Activated CD4-positive, alpha-beta T cell treated with anti-CD3 and anti-CD28 coated beads, Interleukin-2, amount 10 ng/mL, durations not matched to agents 7 days and 5 days (primary cell): ENCODE measurements at regions not wholly inside any gene's neighbourhood (a gene's known extent, or its start where the extent isn't known, plus 50 kb on each side); places are given as distances from the start of the nearest gene placed in this dataset.
"Not testable (repeated sequence)": the region's sequence is repeated elsewhere in the genome, so short reads cannot be mapped to it uniquely, and the experiment has no call there.

ENCODE experiments used
- CTCF ChIA-PET: fragments of 350-600 bp; sonication (Branson Sonifier 250); formaldehyde crosslinking; loops from one replicate; lab custom pipeline; 2021; ENCODE audit warnings: antibody characterized with exemption; lab: Charles Lee
- POLR2A ChIA-PET: fragments of 350-600 bp; sonication (Branson Sonifier 250); formaldehyde crosslinking; loops from one replicate; lab custom pipeline; 2021; ENCODE audit warnings: antibody characterized with exemption; lab: Charles Lee
- DNase-seq: peaks from one replicate; pipeline ENCODE4 v3.0.0-alpha.2; 2020
- H3K27ac Mint-ChIP-seq: one replicate; pipeline ENCODE4 v1.8.0; 2021; ENCODE audit warnings: mild to moderate bottlenecking, moderate library complexity, mixed read lengths
- H3K27me3 Mint-ChIP-seq: one replicate; pipeline ENCODE4 v1.8.0; 2021; ENCODE audit warnings: mixed read lengths
- H3K36me3 Mint-ChIP-seq: one replicate; pipeline ENCODE4 v1.8.0; 2021; ENCODE audit warnings: low read depth, mixed read lengths
- H3K4me1 Mint-ChIP-seq: one replicate; pipeline ENCODE4 v1.8.0; 2021; ENCODE audit warnings: mixed read lengths
- H3K4me3 Mint-ChIP-seq: one replicate; pipeline ENCODE4 v1.8.0; 2021; ENCODE audit warnings: mild to moderate bottlenecking, moderate library complexity, mixed read lengths
- H3K9me3 Mint-ChIP-seq: one replicate; pipeline ENCODE4 v1.8.0; 2021; ENCODE audit warnings: mixed read lengths

DNA sequence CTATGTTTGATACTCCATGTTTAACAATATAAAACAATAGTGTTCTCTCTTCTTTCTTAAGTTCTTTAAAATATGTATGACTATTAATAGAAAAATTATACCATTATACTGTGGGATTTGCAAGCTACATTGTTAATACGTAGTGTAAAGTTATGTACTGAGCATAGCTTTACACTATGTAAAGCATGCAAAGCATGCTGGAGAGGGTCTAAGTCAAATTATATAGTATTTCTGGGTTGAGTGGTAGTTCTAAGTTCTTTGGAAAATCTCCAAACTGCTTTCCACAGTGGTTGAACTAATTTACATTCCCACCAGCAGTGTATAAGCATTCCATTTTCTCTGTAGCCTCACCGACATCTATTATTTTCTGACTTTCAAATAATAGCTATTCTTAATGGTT is 253.0 kb downstream of the RAP2B start:
- Mint-ChIP-seq H3K9me3 (peaks cover 9% of the 10 kb centered on the region), H3K4me1 (no peaks in the 10 kb centered on the region), H3K4me3 (no peak overlapping the region), H3K27me3 (no peaks in the 10 kb centered on the region), H3K27ac (no peak overlapping the region), H3K36me3 (no peaks in the 10 kb centered on the region)
- CTCF ChIA-PET, result no interaction called here
- POLR2A ChIA-PET, result interaction anchor here (0.7 kb wide), 1 partner anchor 331 kb away, joined by 3 read pairs; no protein-coding TSS in a partner anchor
- no peak for DNase-seq

GRCh38 chr3:153422314-153422713 is 260.3 kb downstream of the RAP2B start:
- ChIA-PET POLR2A (no interaction called here), CTCF (no interaction called here)
- Mint-ChIP-seq H3K27me3 (no peaks in the 10 kb centered on the region), H3K9me3 (peaks cover 37% of the 10 kb centered on the region), H3K27ac (no peak overlapping the region), H3K36me3 (peaks cover 3% of the 10 kb centered on the region), H3K4me1 (no peaks in the 10 kb centered on the region), H3K4me3 (no peak overlapping the region)
- no peak for DNase-seq

DNA sequence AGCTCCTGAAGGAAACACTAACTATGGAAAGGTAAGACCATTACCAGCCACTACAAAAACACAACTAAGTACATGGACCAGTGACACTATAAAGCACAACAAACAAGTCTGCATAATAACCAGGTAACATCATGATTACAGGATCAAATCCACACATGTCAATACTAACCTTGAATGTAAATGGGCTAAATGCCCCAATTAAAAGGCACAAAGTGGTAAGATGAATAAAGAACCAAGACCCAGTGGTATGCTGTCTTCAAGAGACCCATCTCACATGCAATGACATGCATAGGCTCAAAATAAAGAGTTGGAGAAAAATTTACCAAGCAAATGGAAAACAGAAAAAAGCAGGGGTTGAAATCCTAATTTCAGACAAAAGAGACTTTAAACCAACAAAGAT is 261.8 kb downstream of the RAP2B start:
- H3K27ac Mint-ChIP-seq, CTCF ChIA-PET, DNase-seq, H3K27me3 Mint-ChIP-seq, H3K36me3 Mint-ChIP-seq, H3K4me3 Mint-ChIP-seq, H3K4me1 Mint-ChIP-seq, POLR2A ChIA-PET: not testable (repeated sequence)
- H3K9me3 Mint-ChIP-seq, result peaks cover 36% of the 10 kb centered on the region

DNA sequence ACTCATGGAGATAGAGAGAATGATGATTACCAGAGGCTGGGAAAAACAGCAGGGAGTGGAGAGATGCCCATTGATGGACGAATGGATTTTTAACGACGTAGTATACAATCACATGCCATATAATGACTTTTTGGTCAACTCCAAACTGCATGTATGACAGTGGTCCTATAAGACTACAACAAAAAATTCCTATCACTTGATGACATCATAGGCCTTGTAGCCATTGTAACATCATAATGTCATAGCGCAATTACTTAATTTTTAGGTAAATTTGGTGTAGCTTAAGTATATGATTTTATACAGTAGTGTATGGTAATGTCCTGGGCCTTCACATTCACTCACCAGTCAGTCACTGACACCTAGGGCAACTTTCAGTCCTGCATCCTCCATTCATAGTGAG is 264.3 kb downstream of the RAP2B start:
- no peaks in the 10 kb centered on the region for H3K4me1 Mint-ChIP-seq
- POLR2A ChIA-PET, result no interaction called here
- no peaks in the 10 kb centered on the region for H3K27me3 Mint-ChIP-seq
- peaks cover 27% of the 10 kb centered on the region for H3K9me3 Mint-ChIP-seq
- H3K4me3 Mint-ChIP-seq, result no peak overlapping the region
- H3K27ac Mint-ChIP-seq, result no peak overlapping the region
- H3K36me3 Mint-ChIP-seq, result peaks cover 3% of the 10 kb centered on the region
- no peak for DNase-seq
- CTCF ChIA-PET, result no interaction called here

GRCh38 chr3:153426803-153427202 is 264.8 kb downstream of the RAP2B start:
- Mint-ChIP-seq H3K4me1 (no peaks in the 10 kb centered on the region), H3K4me3 (no peak overlapping the region), H3K27me3 (no peaks in the 10 kb centered on the region), H3K27ac (no peak overlapping the region), H3K36me3 (peaks cover 3% of the 10 kb centered on the region), H3K9me3 (peaks cover 27% of the 10 kb centered on the region)
- DNase-seq, result no peak
- ChIA-PET POLR2A (no interaction called here), CTCF (no interaction called here)

- POLR2A ChIA-PET, result no interaction called here
- CTCF ChIA-PET, result no interaction called here
- Mint-ChIP-seq H3K27ac (no peak overlapping the region), H3K4me3 (no peak overlapping the region), H3K27me3 (no peaks in the 10 kb centered on the region), H3K36me3 (no peaks in the 10 kb centered on the region), H3K4me1 (no peaks in the 10 kb centered on the region), H3K9me3 (peaks cover 3% of the 10 kb centered on the region)
- no peak for DNase-seq
Observed at GRCh38 chr3:153429821-153430220, 267.8 kb downstream of the RAP2B start.

- CTCF ChIA-PET, result no interaction called here
- H3K27me3 Mint-ChIP-seq, result no peaks in the 10 kb centered on the region
- no peaks in the 10 kb centered on the region for H3K9me3 Mint-ChIP-seq
- no peak overlapping the region for H3K27ac Mint-ChIP-seq
- POLR2A ChIA-PET, result no interaction called here
- no peaks in the 10 kb centered on the region for H3K36me3 Mint-ChIP-seq
- DNase-seq, result no peak
- no peak overlapping the region for H3K4me3 Mint-ChIP-seq
- no peaks in the 10 kb centered on the region for H3K4me1 Mint-ChIP-seq
Observed at GRCh38 chr3:153431076-153431475, 269.1 kb downstream of the RAP2B start.

DNA sequence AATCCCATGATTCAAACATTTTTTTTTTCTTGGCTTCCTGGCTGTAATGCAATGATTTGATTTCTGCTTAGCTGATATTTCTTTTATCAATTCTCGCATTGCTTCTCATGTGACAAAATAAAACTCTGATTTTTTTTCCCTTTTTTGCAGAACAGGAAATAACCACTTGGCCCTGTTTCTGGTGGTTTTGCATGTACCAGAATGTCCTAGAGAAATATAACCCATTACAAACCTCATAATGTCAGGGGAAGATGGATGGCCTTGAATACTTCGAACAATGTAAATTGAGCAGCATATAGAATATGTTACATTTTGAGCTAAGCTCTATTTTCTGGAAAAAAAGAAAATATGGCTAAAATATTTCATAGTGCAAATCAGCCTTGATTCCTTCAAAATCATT is 275.6 kb downstream of the RAP2B start:
- Mint-ChIP-seq H3K27me3 (no peaks in the 10 kb centered on the region), H3K36me3 (no peaks in the 10 kb centered on the region), H3K4me1 (peaks cover 10% of the 10 kb centered on the region), H3K27ac (no peak overlapping the region), H3K4me3 (no peak overlapping the region), H3K9me3 (no peaks in the 10 kb centered on the region)
- POLR2A ChIA-PET, result interaction anchor here (0.7 kb wide), 1 partner anchor 347 kb away, joined by 3 read pairs; no protein-coding TSS in a partner anchor
- no peak for DNase-seq
- CTCF ChIA-PET, result interaction anchor here (0.6 kb wide), 1 partner anchor 42 kb away, joined by 3 read pairs; no protein-coding TSS in a partner anchor

DNA sequence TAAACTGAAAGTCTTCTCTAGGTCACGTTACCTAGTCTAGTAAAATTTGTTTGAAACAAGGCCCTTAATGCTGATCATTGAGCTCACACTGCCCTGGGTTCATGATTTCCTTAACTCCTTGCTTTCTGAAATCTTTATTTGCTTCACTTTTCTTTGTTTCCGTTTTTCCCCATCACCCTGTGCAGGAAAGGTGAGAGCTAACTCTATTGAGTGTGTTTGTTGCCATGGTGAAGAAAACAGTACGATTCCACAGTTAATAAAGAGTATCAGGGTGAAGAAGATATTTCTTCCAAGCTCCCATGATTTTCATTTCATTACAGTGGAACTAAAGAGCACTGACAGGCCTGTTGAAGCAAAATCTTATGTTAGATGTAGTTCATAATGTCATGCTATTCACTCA is 276.2 kb downstream of the RAP2B start:
- Mint-ChIP-seq H3K27ac (no peak overlapping the region), H3K4me3 (no peak overlapping the region), H3K36me3 (no peaks in the 10 kb centered on the region), H3K9me3 (no peaks in the 10 kb centered on the region), H3K27me3 (no peaks in the 10 kb centered on the region), H3K4me1 (peaks cover 16% of the 10 kb centered on the region)
- DNase-seq, result no peak
- ChIA-PET POLR2A (no interaction called here), CTCF (interaction anchor here (0.6 kb wide), 1 partner anchor 41 kb away, joined by 3 read pairs; no protein-coding TSS in a partner anchor)

DNA sequence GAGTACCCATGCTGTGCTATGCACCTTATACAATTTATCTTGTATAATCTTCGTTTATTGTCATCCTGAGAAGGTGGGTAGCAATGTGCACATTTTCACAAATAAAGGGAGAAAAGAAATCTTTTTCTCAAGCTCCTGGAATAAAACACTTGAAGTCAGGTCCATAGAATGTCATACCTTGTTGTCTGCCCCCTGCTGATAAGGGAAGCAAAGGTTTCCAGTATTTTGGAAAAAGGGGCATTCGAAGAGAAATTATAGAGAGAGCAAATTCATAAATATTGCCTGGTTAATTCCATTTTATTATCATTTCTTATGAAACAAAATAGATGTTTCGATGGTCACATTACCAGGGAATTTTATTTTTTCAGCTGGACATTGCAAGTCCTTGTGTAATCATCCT is 277.8 kb downstream of the RAP2B start:
- CTCF ChIA-PET, result interaction anchor here (1.0 to 1.6 kb wide), 2 partner anchors 14 to 73 kb away, joined by 3 read pairs; no protein-coding TSS in a partner anchor
- Mint-ChIP-seq H3K4me3 (no peak overlapping the region), H3K27me3 (no peaks in the 10 kb centered on the region), H3K27ac (no peak overlapping the region), H3K36me3 (no peaks in the 10 kb centered on the region), H3K4me1 (peaks cover 19% of the 10 kb centered on the region), H3K9me3 (no peaks in the 10 kb centered on the region)
- no peak for DNase-seq
- POLR2A ChIA-PET, result no interaction called here

- H3K4me1 Mint-ChIP-seq, result peaks cover 19% of the 10 kb centered on the region
- CTCF ChIA-PET, result interaction anchor here (0.9 to 1.6 kb wide), 5 partner anchors 12 to 94 kb away, joined by 3 to 4 read pairs (median 3); no protein-coding TSS in a partner anchor
Observed at GRCh38 chr3:153440311-153440710, 278.3 kb downstream of the RAP2B start.

DNA sequence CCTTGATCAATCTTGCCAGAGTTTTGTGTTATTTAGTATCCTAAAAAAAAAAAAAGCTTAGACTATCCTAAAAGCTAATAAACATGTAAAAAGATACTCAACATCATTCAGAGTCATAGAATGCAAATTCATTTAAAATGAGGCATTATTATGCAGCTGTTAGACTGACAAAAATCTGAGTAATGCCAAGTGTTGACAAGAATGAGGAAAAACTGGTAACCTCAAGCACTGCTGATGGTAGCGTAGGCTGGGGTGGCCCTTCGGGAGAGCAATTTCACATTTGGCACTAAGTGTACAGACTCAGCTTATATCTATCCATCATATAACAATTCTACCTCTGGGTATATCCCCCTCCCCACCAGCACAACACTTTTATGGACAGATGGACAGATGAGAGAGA is 280.4 kb downstream of the RAP2B start:
- ChIA-PET CTCF (interaction anchor here (0.7 kb wide), 1 partner anchor 392 kb away, joined by 3 read pairs; no protein-coding TSS in a partner anchor), POLR2A (interaction anchor here (0.6 kb wide), 1 partner anchor 1380 kb away, joined by 4 read pairs; no protein-coding TSS in a partner anchor)
- Mint-ChIP-seq H3K27me3 (no peaks in the 10 kb centered on the region), H3K36me3 (no peaks in the 10 kb centered on the region), H3K9me3 (no peaks in the 10 kb centered on the region), H3K27ac (no peak overlapping the region), H3K4me3 (no peak overlapping the region), H3K4me1 (peaks cover 19% of the 10 kb centered on the region)
- no peak for DNase-seq

More at GRCh38 chr3:153440311-153440710, 278.3 kb downstream of the RAP2B start:
- Mint-ChIP-seq H3K9me3 (no peaks in the 10 kb centered on the region), H3K4me3 (no peak overlapping the region), H3K27me3 (no peaks in the 10 kb centered on the region), H3K27ac (no peak overlapping the region), H3K36me3 (no peaks in the 10 kb centered on the region)
- POLR2A ChIA-PET, result no interaction called here
- no peak for DNase-seq

DNA sequence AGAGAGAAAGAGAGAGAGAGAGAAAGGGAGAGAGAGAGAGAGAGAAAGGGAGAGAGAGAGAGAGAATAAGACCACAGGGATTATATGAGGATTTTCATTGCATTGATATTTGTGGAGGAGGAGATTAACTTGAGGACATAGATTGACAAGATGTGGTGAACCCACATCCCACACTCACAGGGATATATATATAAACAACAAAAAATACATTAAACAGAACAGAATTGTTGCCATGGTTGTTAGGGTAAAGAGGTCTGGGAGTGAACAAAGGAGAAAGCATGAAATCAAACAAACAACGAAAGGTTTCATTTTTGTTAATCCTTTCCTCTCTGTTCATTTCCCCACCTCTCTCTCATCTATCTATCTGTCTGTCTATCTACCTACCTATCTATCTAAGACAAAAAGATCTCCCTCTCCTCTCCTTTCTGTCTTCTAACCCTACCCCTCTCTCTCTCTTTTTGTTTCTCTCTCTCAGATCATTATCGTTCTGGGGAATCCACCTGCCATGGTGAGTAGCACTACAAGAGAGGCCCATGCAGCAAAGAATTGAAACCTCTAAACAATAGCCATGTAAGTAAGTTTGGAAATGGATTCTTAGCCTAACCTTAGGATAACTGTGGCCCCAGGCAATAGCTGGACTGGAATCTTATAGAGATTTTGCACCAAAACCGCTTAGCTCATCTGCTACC is 280.9 kb downstream of the RAP2B start:
- Mint-ChIP-seq H3K4me3 (no peak overlapping the region), H3K9me3 (no peaks in the 10 kb centered on the region)

More for the DNA sequence above, 280.9 kb downstream of the RAP2B start:
- H3K4me1 Mint-ChIP-seq, result peaks cover 17% of the 10 kb centered on the region
- H3K27ac Mint-ChIP-seq, result peak overlapping the region; percentile 74
- CTCF ChIA-PET, result interaction anchor here (0.7 kb wide), 1 partner anchor 391 kb away, joined by 3 read pairs; no protein-coding TSS in a partner anchor
- no peaks in the 10 kb centered on the region for H3K36me3 Mint-ChIP-seq
- POLR2A ChIA-PET, result interaction anchor here (0.6 kb wide), 1 partner anchor 1380 kb away, joined by 4 read pairs; no protein-coding TSS in a partner anchor
- DNase-seq, result no peak
- H3K27me3 Mint-ChIP-seq, result no peaks in the 10 kb centered on the region
